Amygdala (tissue), 56 donors: ENCODE measurements at regions not wholly inside any gene's neighbourhood (a gene's known extent, or its start where the extent isn't known, plus 50 kb on each side); places are given as distances from the start of the nearest gene placed in this dataset.
"Not testable (repeated sequence)": the region's sequence is repeated elsewhere in the genome, so short reads cannot be mapped to it uniquely, and the experiment has no call there.

Source experiments
- DNase-seq, 56 donors: peaks; one replicate each; lab custom pipeline; 2025; lab: John Stamatoyannopoulos, UW

GRCh38 chr18:70961939-70962338 lies 673.1 kb downstream of the SOCS6 start:
- no peak for DNase-seq

- DNase-seq, result no peak
Measured at GRCh38 chr18:70956554-70956953, 667.7 kb downstream of the SOCS6 start.

GRCh38 chr18:70936160-70936559 lies 647.3 kb downstream of the SOCS6 start:
- DNase-seq, result no peak

- peak in 1 of 56 donors; percentile 30 for DNase-seq
Measured at GRCh38 chr18:70931942-70932814, 643.3 kb downstream of the SOCS6 start.

GRCh38 chr18:70920840-70921374 lies 632.1 kb downstream of the SOCS6 start:
- no peak for DNase-seq

- DNase-seq, result peak in 9 of 56 donors; percentile 6 to 40 (median 17)
Measured at GRCh38 chr18:70907673-70908072, 618.8 kb downstream of the SOCS6 start.

- DNase-seq, result no peak
Measured at GRCh38 chr18:70892381-70892780, 603.5 kb downstream of the SOCS6 start.

GRCh38 chr18:70870292-70870691 lies 581.4 kb downstream of the SOCS6 start:
- DNase-seq, result no peak

- no peak for DNase-seq
Measured at GRCh38 chr18:70848329-70848728, 559.5 kb downstream of the SOCS6 start.

- DNase-seq, result no peak
Measured at GRCh38 chr18:70840649-70841048, 551.8 kb downstream of the SOCS6 start.

- DNase-seq, result no peak
Measured at GRCh38 chr18:70827632-70828031, 538.8 kb downstream of the SOCS6 start.

- no peak for DNase-seq
Measured at GRCh38 chr18:70826571-70826970, 537.7 kb downstream of the SOCS6 start.

- DNase-seq, result no peak
Measured at GRCh38 chr18:70822691-70823090, 533.8 kb downstream of the SOCS6 start.

GRCh38 chr18:70822117-70822516 lies 533.3 kb downstream of the SOCS6 start:
- no peak for DNase-seq

- no peak for DNase-seq
Measured at GRCh38 chr18:70808481-70809056, 519.7 kb downstream of the SOCS6 start.

- peak in 40 of 56 donors; percentile 0 to 79 (median 16) for DNase-seq
Measured at GRCh38 chr18:70781860-70782453, 493.1 kb downstream of the SOCS6 start.

- not testable (repeated sequence) for DNase-seq
Measured at GRCh38 chr18:70766254-70766653, 477.4 kb downstream of the SOCS6 start.

- DNase-seq, result no peak
Measured at GRCh38 chr18:70762812-70763211, 474.0 kb downstream of the SOCS6 start.

GRCh38 chr18:70758780-70759179 lies 469.9 kb downstream of the SOCS6 start:
- DNase-seq, result no peak

- DNase-seq, result no peak
Measured at GRCh38 chr18:70754486-70754885, 465.6 kb downstream of the SOCS6 start.

- no peak for DNase-seq
Measured at GRCh38 chr18:70732916-70733315, 444.1 kb downstream of the SOCS6 start.
